A673 (cell line): ENCODE measurements at regions not wholly inside any gene's neighbourhood (a gene's known extent, or its start where the extent isn't known, plus 50 kb on each side); places are given as distances from the start of the nearest gene placed in this dataset.

Experiments
- BruUV-seq: library from RNA; stranded (reverse); fragments of 400-500 nt; replicated peaks from 2 replicates; lab custom pipeline; 2021; lab: Mats Ljungman, UMichigan
- CTCF ChIA-PET: fragments of 300-600 bp; sonication (Branson Sonifier 250); formaldehyde crosslinking; loops from one replicate; lab custom pipeline; 2022; ENCODE audit warnings: antibody characterized with exemption; lab: Charles Lee
- POLR2A ChIA-PET: fragments of 300-600 bp; sonication (Branson Sonifier 250); formaldehyde crosslinking; loops from one replicate; lab custom pipeline; 2022; ENCODE audit warnings: antibody characterized with exemption; ENCODE audit not compliant: low non-redundant PET; lab: Charles Lee
- DNase-seq: peaks from one replicate; pipeline ENCODE4 v3.0.0-alpha.2; 2015; ENCODE audit warnings: low spot score
- H3K27ac ChIP-seq: fragments of 200-600 bp; sonication (generic); 2 replicates; pipeline ENCODE4 v1.5.1; 2016; ENCODE audit warnings: mixed run types, low read depth, mild to moderate bottlenecking, mixed read lengths, antibody characterized with exemption, low read length; ENCODE audit not compliant: poor library complexity, severe bottlenecking
- H3K27me3 ChIP-seq: fragments of 200-600 bp; sonication (generic); replicated peaks from 2 replicates; pipeline ENCODE4 v1.6.1; 2017; ENCODE audit warnings: mixed run types, low read depth, mild to moderate bottlenecking, mixed read lengths, antibody characterized with exemption, low read length; ENCODE audit not compliant: insufficient read depth, poor library complexity
- H3K36me3 ChIP-seq: fragments of 200-600 bp; sonication (generic); 2 replicates; pipeline ENCODE4 v1.6.1; 2016; ENCODE audit warnings: mixed run types, mild to moderate bottlenecking, mixed read lengths, antibody characterized with exemption, low read length; ENCODE audit not compliant: insufficient read depth, poor library complexity, severe bottlenecking
- H3K4me1 ChIP-seq: fragments of 200-600 bp; sonication (generic); 2 replicates; pipeline ENCODE4 v1.6.1; 2017; ENCODE audit warnings: mixed run types, mild to moderate bottlenecking, mixed read lengths, antibody characterized with exemption, low read length; ENCODE audit not compliant: insufficient read depth, poor library complexity, severe bottlenecking
- H3K4me3 ChIP-seq: fragments of 200-600 bp; sonication (generic); 2 replicates; pipeline ENCODE4 v1.5.1; 2016; ENCODE audit warnings: low read depth, mixed run types, mild to moderate bottlenecking, mixed read lengths, low read length; ENCODE audit not compliant: poor library complexity, severe bottlenecking
- H3K9me3 ChIP-seq: fragments of 200-600 bp; sonication (generic); 2 replicates; pipeline ENCODE4 v1.6.1; 2016; ENCODE audit warnings: mixed run types, low read depth, mild to moderate bottlenecking, mixed read lengths, antibody characterized with exemption, low read length; ENCODE audit not compliant: poor library complexity, severe bottlenecking
- EZH2 ChIP-seq: fragments of 200-600 bp; sonication (generic); IDR thresholded peaks from 2 replicates; pipeline ENCODE4 v1.6.1; 2017; ENCODE audit warnings: borderline replicate concordance, low read depth, mild to moderate bottlenecking, mixed read lengths, antibody characterized with exemption, low read length; ENCODE audit not compliant: poor library complexity, severe bottlenecking
- intact Hi-C: fragments of 100-400 bp; cut with micrococcal nuclease; formaldehyde crosslinking; loops from one replicate; pipeline ENCODE4 v1.10.0; 2022; ENCODE audit not compliant: unreplicated experiment
- TF ChIP-seq, protein P1 (sequence below): fragments of 300-800, 200-600 bp; sonication (generic); conservative IDR thresholded peaks from 2 replicates; pipeline ENCODE4 v1.5.1; 2017; ENCODE audit warnings: low read depth, mild to moderate bottlenecking, antibody characterized with exemption, low read length, moderate library complexity, mixed read lengths

DNA sequence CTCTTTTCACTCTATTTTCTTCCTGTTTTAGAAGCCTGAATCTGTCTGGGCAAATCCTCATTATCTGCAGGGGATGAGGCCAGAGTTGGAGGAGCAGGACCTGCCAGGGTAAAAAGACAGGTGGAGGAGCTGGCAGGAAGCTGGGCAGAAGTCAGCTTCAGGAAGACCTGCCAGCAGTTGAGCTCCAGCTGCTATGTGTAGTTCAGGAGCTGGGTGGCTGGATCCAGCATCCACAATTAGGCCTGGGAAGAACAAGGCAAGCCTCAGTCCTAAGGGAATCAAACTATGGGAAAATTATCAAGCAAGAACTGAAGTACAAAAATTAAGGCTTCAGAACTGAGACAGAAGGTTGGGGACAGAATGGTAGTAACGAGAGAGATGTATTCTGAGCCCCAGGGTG, 174.0 kb downstream of the MREG start:
- Histone ChIP-seq H3K27ac (no peak overlapping the region), H3K4me1 (no peaks in the 10 kb centered on the region), H3K27me3 (no peaks in the 10 kb centered on the region), H3K36me3 (no peaks in the 10 kb centered on the region), H3K4me3 (no peak overlapping the region), H3K9me3 (no peaks in the 10 kb centered on the region)
- no peak for DNase-seq
- no peak for TF ChIP-seq EZH2
- TF ChIP-seq, protein P1, sequence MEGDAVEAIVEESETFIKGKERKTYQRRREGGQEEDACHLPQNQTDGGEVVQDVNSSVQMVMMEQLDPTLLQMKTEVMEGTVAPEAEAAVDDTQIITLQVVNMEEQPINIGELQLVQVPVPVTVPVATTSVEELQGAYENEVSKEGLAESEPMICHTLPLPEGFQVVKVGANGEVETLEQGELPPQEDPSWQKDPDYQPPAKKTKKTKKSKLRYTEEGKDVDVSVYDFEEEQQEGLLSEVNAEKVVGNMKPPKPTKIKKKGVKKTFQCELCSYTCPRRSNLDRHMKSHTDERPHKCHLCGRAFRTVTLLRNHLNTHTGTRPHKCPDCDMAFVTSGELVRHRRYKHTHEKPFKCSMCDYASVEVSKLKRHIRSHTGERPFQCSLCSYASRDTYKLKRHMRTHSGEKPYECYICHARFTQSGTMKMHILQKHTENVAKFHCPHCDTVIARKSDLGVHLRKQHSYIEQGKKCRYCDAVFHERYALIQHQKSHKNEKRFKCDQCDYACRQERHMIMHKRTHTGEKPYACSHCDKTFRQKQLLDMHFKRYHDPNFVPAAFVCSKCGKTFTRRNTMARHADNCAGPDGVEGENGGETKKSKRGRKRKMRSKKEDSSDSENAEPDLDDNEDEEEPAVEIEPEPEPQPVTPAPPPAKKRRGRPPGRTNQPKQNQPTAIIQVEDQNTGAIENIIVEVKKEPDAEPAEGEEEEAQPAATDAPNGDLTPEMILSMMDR, result no peak
- ChIA-PET CTCF (no interaction called here), POLR2A (interaction anchor here (0.5 kb wide), 1 partner anchor 1556 kb away, joined by 3 read pairs; no protein-coding TSS in a partner anchor)
- BruUV-seq, result no TSS peak
- intact Hi-C loops, result no loop called here

DNA sequence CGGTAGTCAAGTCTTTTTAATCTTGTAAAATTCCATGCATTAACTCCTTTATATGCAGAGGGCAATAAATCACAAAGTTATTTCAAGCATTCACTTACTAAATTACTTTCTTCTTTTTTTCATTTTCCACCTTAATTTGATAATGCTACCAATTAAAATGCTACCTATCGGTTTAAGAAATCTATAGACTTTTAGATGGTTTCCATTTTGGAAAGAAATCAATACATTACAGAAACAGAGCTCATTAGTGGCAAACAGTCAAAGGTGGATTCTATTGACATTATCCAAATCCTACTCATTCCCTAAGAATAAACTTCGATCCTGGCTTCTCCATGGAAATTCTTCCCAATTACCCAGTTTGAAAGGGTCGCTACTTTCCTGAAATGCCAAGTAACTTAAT, 176.5 kb downstream of the MREG start:
- TF ChIP-seq, protein P1, result no peak
- no peak for TF ChIP-seq EZH2
- Histone ChIP-seq H3K9me3 (no peaks in the 10 kb centered on the region), H3K4me3 (no peak overlapping the region), H3K27ac (no peak overlapping the region), H3K4me1 (no peaks in the 10 kb centered on the region), H3K27me3 (no peaks in the 10 kb centered on the region), H3K36me3 (no peaks in the 10 kb centered on the region)
- BruUV-seq, result no TSS peak
- DNase-seq, result no peak
- POLR2A ChIA-PET, result no interaction called here
- intact Hi-C loops, result no loop called here
- CTCF ChIA-PET, result no interaction called here

DNA sequence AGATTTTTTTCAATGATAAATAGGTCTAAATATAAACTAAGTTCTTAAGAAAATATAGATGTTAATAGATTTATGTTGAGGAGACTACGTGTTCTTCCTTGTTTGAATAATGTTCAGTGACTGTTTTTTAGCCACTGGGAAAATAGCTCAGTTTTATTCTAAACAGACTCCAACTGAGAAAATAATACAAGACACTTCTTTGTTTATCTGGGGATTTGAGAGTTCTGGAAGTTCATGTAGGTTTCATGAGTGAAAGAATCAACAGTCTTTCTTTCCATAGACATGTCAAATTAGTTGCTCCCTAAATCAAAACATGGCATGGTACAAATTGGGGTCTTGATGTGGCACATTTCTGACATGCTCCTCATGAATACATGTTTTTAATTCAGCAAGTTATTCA, 177.7 kb downstream of the MREG start:
- POLR2A ChIA-PET, result no interaction called here
- no peak overlapping the region for H3K27ac ChIP-seq
- H3K27me3 ChIP-seq, result no peaks in the 10 kb centered on the region
- no peaks in the 10 kb centered on the region for H3K9me3 ChIP-seq
- no peak overlapping the region for H3K4me3 ChIP-seq
- BruUV-seq, result no TSS peak
- intact Hi-C loops, result no loop called here
- no peaks in the 10 kb centered on the region for H3K36me3 ChIP-seq
- no peak for TF ChIP-seq EZH2
- TF ChIP-seq, protein P1, result no peak
- CTCF ChIA-PET, result no interaction called here
- H3K4me1 ChIP-seq, result no peaks in the 10 kb centered on the region
- DNase-seq, result no peak
